GM19240 (cell line): ENCODE measurements at regions not wholly inside any gene's neighbourhood (a gene's known extent, or its start where the extent isn't known, plus 50 kb on each side); places are given as distances from the start of the nearest gene placed in this dataset.

Experiments
- DNase-seq: peaks from one replicate; pipeline ENCODE4 v3.0.0; 2011; ENCODE audit warnings: low spot score; ENCODE audit not compliant: insufficient read length

GRCh38 chr2:118569876-118570535, 277.4 kb downstream of the EN1 start:
- no peak for DNase-seq

GRCh38 chr2:118568700-118569099, 278.7 kb downstream of the EN1 start:
- no peak for DNase-seq

GRCh38 chr2:118565786-118566540, 281.5 kb downstream of the EN1 start:
- DNase-seq = no peak

GRCh38 chr2:118565301-118565700, 282.1 kb downstream of the EN1 start:
- DNase-seq = no peak

GRCh38 chr2:118562144-118562543, 285.3 kb downstream of the EN1 start:
- no peak for DNase-seq

- no peak for DNase-seq
Measured at GRCh38 chr2:118558846-118559245, 288.6 kb downstream of the EN1 start.

- no peak for DNase-seq
Measured at GRCh38 chr2:118557791-118558190, 289.7 kb downstream of the EN1 start.

GRCh38 chr2:118557016-118557415, 290.4 kb downstream of the EN1 start:
- no peak for DNase-seq

- no peak for DNase-seq
Measured at GRCh38 chr2:118554616-118555015, 292.8 kb downstream of the EN1 start.

GRCh38 chr2:118549503-118549902, 297.9 kb downstream of the EN1 start:
- no peak for DNase-seq

GRCh38 chr2:118548880-118549488, 298.5 kb downstream of the EN1 start:
- DNase-seq = no peak

- DNase-seq = no peak
Measured at GRCh38 chr2:118539290-118539689, 308.2 kb downstream of the EN1 start.

GRCh38 chr2:118536306-118536705, 311.1 kb downstream of the EN1 start:
- DNase-seq = no peak

GRCh38 chr2:118535818-118536212, 311.6 kb downstream of the EN1 start:
- DNase-seq = no peak

GRCh38 chr2:118535171-118535817, 312.2 kb downstream of the EN1 start:
- DNase-seq = no peak

- no peak for DNase-seq
Measured at GRCh38 chr2:118530976-118531375, 316.5 kb downstream of the EN1 start.

- no peak for DNase-seq
Measured at GRCh38 chr2:118529908-118530599, 317.4 kb downstream of the EN1 start.

- DNase-seq = no peak
Measured at GRCh38 chr2:118527571-118527970, 319.9 kb downstream of the EN1 start.

GRCh38 chr2:118525346-118525745, 322.1 kb downstream of the EN1 start:
- DNase-seq = no peak

GRCh38 chr2:118524911-118525310, 322.5 kb downstream of the EN1 start:
- DNase-seq = no peak

GRCh38 chr2:118523761-118524160, 323.7 kb downstream of the EN1 start:
- DNase-seq = no peak

GRCh38 chr2:118521960-118522359, 325.5 kb downstream of the EN1 start:
- DNase-seq = no peak
